LNCaP clone FGC (cell line): ENCODE measurements at regions not wholly inside any gene's neighbourhood (a gene's known extent, or its start where the extent isn't known, plus 50 kb on each side); places are given as distances from the start of the nearest gene placed in this dataset.
"Not testable (repeated sequence)": the region's sequence is repeated elsewhere in the genome, so short reads cannot be mapped to it uniquely, and the experiment has no call there.

Source experiments
- DNase-seq: peaks from one replicate; pipeline ENCODE4 v3.0.0-alpha.2; 2011; ENCODE audit warnings: low read depth
- H3K4me3 ChIP-seq: 2 replicates; pipeline ENCODE4 v1.5.1; 2011; ENCODE audit warnings: mild to moderate bottlenecking, low read depth, low read length, control low read depth
- TF ChIP-seq, protein P1 (sequence below): IDR thresholded peaks from 2 replicates; pipeline ENCODE4 v1.5.1; 2012; ENCODE audit warnings: mild to moderate bottlenecking; ENCODE audit not compliant: control insufficient read depth, insufficient read depth; ENCODE audit errors: extremely low read depth

DNA sequence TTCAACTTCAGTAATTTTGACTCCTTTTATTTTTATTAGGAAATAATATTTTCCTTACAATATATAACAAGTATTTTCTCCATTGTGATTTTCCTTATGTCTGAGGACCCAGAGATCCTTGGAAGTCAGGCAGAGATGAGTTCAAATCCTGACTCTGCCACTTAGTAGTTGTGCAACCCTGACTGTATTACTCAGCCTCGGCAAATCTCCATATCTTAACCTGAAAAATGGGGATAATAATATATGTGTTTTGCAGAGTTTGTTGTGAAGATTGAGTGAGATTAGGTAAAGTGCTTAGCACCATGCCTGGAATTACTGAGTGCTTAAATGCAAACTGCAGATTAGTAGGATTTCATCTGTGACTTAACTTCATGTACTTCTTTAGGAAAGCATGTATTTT, 120.5 kb upstream of the KLF14 start:
- TF ChIP-seq, protein P1, sequence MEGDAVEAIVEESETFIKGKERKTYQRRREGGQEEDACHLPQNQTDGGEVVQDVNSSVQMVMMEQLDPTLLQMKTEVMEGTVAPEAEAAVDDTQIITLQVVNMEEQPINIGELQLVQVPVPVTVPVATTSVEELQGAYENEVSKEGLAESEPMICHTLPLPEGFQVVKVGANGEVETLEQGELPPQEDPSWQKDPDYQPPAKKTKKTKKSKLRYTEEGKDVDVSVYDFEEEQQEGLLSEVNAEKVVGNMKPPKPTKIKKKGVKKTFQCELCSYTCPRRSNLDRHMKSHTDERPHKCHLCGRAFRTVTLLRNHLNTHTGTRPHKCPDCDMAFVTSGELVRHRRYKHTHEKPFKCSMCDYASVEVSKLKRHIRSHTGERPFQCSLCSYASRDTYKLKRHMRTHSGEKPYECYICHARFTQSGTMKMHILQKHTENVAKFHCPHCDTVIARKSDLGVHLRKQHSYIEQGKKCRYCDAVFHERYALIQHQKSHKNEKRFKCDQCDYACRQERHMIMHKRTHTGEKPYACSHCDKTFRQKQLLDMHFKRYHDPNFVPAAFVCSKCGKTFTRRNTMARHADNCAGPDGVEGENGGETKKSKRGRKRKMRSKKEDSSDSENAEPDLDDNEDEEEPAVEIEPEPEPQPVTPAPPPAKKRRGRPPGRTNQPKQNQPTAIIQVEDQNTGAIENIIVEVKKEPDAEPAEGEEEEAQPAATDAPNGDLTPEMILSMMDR, result no peak
- no peak overlapping the region for H3K4me3 ChIP-seq
- DNase-seq, result no peak

DNA sequence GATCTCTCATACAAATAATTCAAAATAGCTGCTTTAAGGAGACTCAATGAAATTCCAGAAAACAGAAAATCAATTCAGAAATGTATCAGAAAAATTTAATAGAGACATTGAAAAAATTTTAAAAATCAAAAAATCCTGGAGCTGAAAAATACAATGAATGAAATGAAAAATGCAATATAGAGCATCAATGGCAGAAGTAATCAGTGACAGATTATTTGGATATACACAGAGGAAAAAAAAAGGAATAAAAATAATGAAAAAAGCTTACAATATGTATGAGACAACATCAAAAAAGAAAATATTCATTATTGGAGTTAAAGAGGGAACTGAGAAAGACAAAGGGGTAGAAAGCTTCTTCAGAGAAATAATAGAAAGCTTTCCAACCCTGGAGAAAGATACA, 122.9 kb upstream of the KLF14 start:
- DNase-seq, result no peak
- TF ChIP-seq, protein P1, result no peak
- H3K4me3 ChIP-seq, result no peak overlapping the region

DNA sequence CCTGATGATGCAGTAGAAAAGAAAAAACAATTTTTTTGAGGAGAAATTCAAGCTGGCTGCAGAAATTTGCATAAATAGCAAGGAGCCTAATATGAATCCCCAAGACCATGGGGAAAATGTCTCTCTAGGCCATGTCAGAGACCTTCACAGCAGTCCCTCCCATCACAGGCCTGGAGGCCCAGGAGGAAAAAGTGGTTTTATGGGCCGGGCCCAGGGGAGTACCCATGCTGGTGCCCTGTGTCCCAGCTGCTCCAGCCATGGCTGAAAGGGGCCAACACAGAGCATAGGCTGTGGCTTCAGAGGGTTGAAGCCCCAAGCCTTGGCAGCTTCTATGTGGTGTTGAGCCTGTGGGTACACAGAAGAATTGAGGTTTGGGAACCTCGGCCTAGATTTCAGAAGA, 126.8 kb upstream of the KLF14 start:
- DNase-seq, H3K4me3 ChIP-seq: not testable (repeated sequence)

DNA sequence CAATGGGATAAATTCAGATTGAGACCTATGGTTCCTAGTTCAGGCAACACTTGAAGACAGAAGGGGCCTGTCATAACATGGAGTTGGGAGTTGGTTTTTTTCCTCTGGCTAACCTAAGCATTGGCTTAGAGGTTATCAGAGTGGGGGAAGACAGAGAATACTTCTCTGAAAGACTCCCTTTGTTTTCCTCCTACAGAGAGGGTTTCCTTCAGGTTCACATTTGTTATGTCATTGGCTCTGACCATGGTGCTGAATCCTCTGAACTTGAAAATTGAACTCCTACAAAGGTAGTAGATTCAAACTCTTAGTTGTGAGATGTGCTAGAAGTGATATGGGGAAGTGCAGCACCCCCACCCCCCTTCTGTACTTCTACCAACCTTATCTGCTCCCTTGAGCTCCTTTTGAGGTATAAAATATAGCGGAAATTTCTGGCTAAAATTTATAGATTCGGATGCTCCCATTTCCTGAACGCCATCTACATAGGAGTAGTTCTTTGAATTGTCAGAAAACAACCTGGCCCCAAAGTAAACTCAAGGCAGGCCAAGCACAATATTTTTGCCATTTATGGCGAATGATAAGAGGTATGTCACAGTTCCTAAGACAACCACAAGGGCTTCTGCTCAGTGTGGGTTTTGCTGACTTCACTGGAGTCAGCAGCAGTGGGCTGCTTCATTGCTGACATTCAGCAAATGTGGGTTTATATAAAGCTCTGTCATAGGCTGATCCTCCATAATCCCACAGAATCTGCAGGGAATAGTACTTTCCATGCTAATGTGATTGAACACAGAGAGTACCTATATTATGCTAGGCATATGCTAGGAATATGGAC, 131.6 kb upstream of the KLF14 start:
- no peak for DNase-seq
- TF ChIP-seq, protein P1, result no peak
- no peak overlapping the region for H3K4me3 ChIP-seq

DNA sequence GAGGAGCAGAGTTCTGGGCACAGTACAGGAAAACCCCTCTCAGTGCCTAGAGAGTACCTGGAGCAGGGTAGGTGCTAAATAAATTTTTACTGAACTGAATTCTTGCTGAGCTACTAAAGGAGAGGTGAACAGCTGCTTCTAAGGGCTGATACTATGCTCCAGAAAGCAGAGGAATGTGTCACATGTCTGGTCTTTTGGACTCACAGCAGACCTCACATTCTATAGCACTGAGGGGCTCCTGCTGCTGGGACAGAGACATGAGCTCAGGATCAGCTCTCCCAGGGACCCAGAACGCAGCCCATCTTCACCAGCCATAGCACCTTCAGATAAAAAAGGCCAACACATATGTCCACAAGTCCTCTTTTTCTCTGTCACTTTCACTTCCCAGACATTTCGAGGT, 133.0 kb upstream of the KLF14 start:
- TF ChIP-seq, protein P1, result no peak
- no peak overlapping the region for H3K4me3 ChIP-seq
- no peak for DNase-seq

DNA sequence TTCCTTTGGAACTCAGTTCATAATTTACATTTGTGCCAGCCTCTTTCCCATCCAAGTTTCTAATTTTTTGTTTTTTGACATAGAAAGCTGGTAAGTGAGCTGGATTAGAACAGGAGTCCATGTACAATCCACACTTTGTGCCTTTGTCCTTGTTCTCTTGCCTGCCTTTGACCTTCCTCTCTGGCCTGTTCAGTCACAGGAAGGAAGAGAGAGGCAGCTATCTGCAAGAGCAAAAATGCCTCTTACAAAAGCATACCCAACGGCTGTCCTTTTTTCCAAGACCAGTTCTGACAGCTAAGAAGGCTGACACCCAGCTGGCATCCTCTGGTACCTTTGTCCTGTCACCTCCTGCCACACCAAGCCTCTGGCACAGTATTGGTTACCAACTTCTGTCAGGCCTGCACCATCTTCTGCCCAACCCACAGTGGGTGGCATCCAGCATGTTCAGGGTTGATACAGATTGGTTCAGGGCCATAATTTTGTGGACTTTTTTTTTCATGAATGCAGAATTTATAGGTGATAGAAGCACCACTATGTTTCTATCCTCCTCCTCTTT, 133.7 kb upstream of the KLF14 start:
- no peak for DNase-seq
- TF ChIP-seq, protein P1, result no peak

DNA sequence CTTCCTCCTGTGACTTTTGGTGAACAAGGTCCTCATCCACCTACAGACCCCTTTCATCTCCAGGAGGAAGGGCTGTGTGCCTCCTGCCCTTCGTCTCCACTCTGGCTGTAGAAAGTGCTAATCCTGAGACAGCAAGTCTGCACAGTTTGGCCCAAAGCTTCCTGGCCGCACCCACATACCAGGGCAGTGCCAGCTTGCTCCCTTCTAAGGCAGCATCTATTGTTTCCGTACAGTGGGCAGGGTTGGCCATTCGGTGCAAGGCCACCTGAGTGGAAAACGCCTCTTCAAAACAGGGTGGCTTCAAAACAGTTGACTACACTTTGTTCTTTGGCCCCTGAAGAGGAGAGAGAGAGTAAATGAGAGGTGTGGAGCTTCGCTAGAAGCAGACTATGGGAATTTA, 134.1 kb upstream of the KLF14 start:
- TF ChIP-seq, protein P1, result no peak
- no peak overlapping the region for H3K4me3 ChIP-seq
- DNase-seq, result no peak

More for the DNA sequence above, 133.7 kb upstream of the KLF14 start:
- no peak overlapping the region for H3K4me3 ChIP-seq
